ENCODE measurements at regions not wholly inside any gene's neighbourhood (a gene's known extent, or its start where the extent isn't known, plus 50 kb on each side); places are given as distances from the start of the nearest gene placed in this dataset.

GRCh38 chrY:17381431-17382070, 498.5 kb downstream of the CDY2B start:
- TF ChIP-seq CTCF (IDR thresholded peaks at IDR 0.05; ENCODE audit: insufficient read depth, low read depth, low read length, missing control alignments), result no peak

GRCh38 chrY:17378326-17378725, 501.7 kb downstream of the CDY2B start:
- DNase-seq (ENCODE audit: low read depth), result no peak
- no peak for TF ChIP-seq CTCF (IDR thresholded peaks at IDR 0.05; ENCODE audit: insufficient read depth, low read depth, low read length, missing control alignments)
- H3K4me3 ChIP-seq (ENCODE audit: low read length), result no peak overlapping the region

More at GRCh38 chrY:17381431-17382070, 498.5 kb downstream of the CDY2B start:
- no peak overlapping the region for H3K4me3 ChIP-seq (ENCODE audit: low read length)
- peak; percentile 3 for DNase-seq (ENCODE audit: low read depth)

GRCh38 chrY:17368413-17368812, 511.6 kb downstream of the CDY2B start:
- H3K4me3 ChIP-seq (ENCODE audit: low read length), result no peak overlapping the region
- DNase-seq (ENCODE audit: low read depth), result peak; percentile 11
- no peak for TF ChIP-seq CTCF (IDR thresholded peaks at IDR 0.05; ENCODE audit: insufficient read depth, low read depth, low read length, missing control alignments)

- TF ChIP-seq CTCF (IDR thresholded peaks at IDR 0.05; ENCODE audit: insufficient read depth, low read depth, low read length, missing control alignments), result no peak
- DNase-seq (ENCODE audit: low read depth), result no peak
- H3K4me3 ChIP-seq (ENCODE audit: low read length), result no peak overlapping the region
Measured at GRCh38 chrY:17366400-17366799, 513.6 kb downstream of the CDY2B start.

GRCh38 chrY:17339028-17339427, 541.0 kb downstream of the CDY2B start:
- TF ChIP-seq CTCF (IDR thresholded peaks at IDR 0.05; ENCODE audit: insufficient read depth, low read depth, low read length, missing control alignments), result no peak
- DNase-seq (ENCODE audit: low read depth), result peak; percentile 0
- H3K4me3 ChIP-seq (ENCODE audit: low read length), result no peak overlapping the region

GRCh38 chrY:17330733-17331132, 549.3 kb downstream of the CDY2B start:
- no peak for TF ChIP-seq CTCF (IDR thresholded peaks at IDR 0.05; ENCODE audit: insufficient read depth, low read depth, low read length, missing control alignments)
- DNase-seq (ENCODE audit: low read depth), result no peak
- H3K4me3 ChIP-seq (ENCODE audit: low read length), result no peak overlapping the region

GRCh38 chrY:17319916-17320315, 560.1 kb downstream of the CDY2B start:
- no peak overlapping the region for H3K4me3 ChIP-seq (ENCODE audit: low read length)
- DNase-seq (ENCODE audit: low read depth), result peak; percentile 27
- no peak for TF ChIP-seq CTCF (IDR thresholded peaks at IDR 0.05; ENCODE audit: insufficient read depth, low read depth, low read length, missing control alignments)

All from epithelial cell of esophagus (primary cell).